GM19043 (cell line): ENCODE measurements at regions not wholly inside any gene's neighbourhood (a gene's known extent, or its start where the extent isn't known, plus 50 kb on each side); places are given as distances from the start of the nearest gene placed in this dataset.
"Not testable (repeated sequence)": the region's sequence is repeated elsewhere in the genome, so short reads cannot be mapped to it uniquely, and the experiment has no call there.

Experiments used
- ATAC-seq: cut with Tn5 transposase; IDR thresholded peaks from one replicate; pipeline ENCODE4 v1.9.1; 2021; ENCODE audit warnings: low read depth; ENCODE audit not compliant: unreplicated experiment

- ATAC-seq: not testable (repeated sequence)
Observed at GRCh38 chr3:5775100-5775499, 587.6 kb downstream of the EDEM1 start.

GRCh38 chr3:5784690-5785089, 597.2 kb downstream of the EDEM1 start:
- no peak for ATAC-seq

GRCh38 chr3:5787861-5788488, 600.5 kb downstream of the EDEM1 start:
- ATAC-seq: no peak

GRCh38 chr3:5788496-5788895, 601.0 kb downstream of the EDEM1 start:
- no peak for ATAC-seq

GRCh38 chr3:5791558-5791957, 604.1 kb downstream of the EDEM1 start:
- ATAC-seq: no peak

- no peak for ATAC-seq
Observed at GRCh38 chr3:5796541-5796940, 609.0 kb downstream of the EDEM1 start.

- no peak for ATAC-seq
Observed at GRCh38 chr3:5798809-5799208, 611.3 kb downstream of the EDEM1 start.

GRCh38 chr3:5799398-5799797, 611.9 kb downstream of the EDEM1 start:
- ATAC-seq: no peak

GRCh38 chr3:5800965-5801364, 613.5 kb downstream of the EDEM1 start:
- no peak for ATAC-seq

- no peak for ATAC-seq
Observed at GRCh38 chr3:5806192-5806591, 618.7 kb downstream of the EDEM1 start.

- no peak for ATAC-seq
Observed at GRCh38 chr3:5809586-5810246, 622.2 kb downstream of the EDEM1 start.

- ATAC-seq: no peak
Observed at GRCh38 chr3:5811016-5811415, 623.5 kb downstream of the EDEM1 start.

- ATAC-seq: no peak
Observed at GRCh38 chr3:5813521-5813920, 626.0 kb downstream of the EDEM1 start.

GRCh38 chr3:5822843-5823242, 635.3 kb downstream of the EDEM1 start:
- ATAC-seq: no peak

- ATAC-seq: no peak
Observed at GRCh38 chr3:5826467-5826866, 639.0 kb downstream of the EDEM1 start.

- no peak for ATAC-seq
Observed at GRCh38 chr3:5828251-5828650, 640.7 kb downstream of the EDEM1 start.

- ATAC-seq: no peak
Observed at GRCh38 chr3:5840056-5840455, 652.5 kb downstream of the EDEM1 start.

- no peak for ATAC-seq
Observed at GRCh38 chr3:5841599-5841998, 654.1 kb downstream of the EDEM1 start.

GRCh38 chr3:5846261-5846660, 658.8 kb downstream of the EDEM1 start:
- ATAC-seq: no peak

GRCh38 chr3:5861151-5861550, 673.6 kb downstream of the EDEM1 start:
- ATAC-seq: no peak

GRCh38 chr3:5874931-5875341, 687.4 kb downstream of the EDEM1 start:
- no peak for ATAC-seq

GRCh38 chr3:5888851-5889250, 701.3 kb downstream of the EDEM1 start:
- no peak for ATAC-seq
